ENCODE measurements at regions not wholly inside any gene's neighbourhood (a gene's known extent, or its start where the extent isn't known, plus 50 kb on each side); places are given as distances from the start of the nearest gene placed in this dataset.
"Not testable (repeated sequence)": the region's sequence is repeated elsewhere in the genome, so short reads cannot be mapped to it uniquely, and the experiment has no call there.

- no peaks in the 10 kb centered on the region for H3F3A ChIP-seq (ENCODE audit: low read depth)
- no peaks in the 10 kb centered on the region for H3K9me2 ChIP-seq (replicated peaks; ENCODE audit: low read depth, low read length)
- H3K36me3 ChIP-seq (ENCODE audit: insufficient read depth, low read length): no peaks in the 10 kb centered on the region
- no peak overlapping the region for H3K4me2 ChIP-seq (ENCODE audit: low read depth, low read length, poor library complexity, severe bottlenecking)
- H3K4me1 ChIP-seq (ENCODE audit: insufficient read depth, low read length, poor library complexity, severe bottlenecking): no peaks in the 10 kb centered on the region
- H4K20me1 ChIP-seq (ENCODE audit: insufficient read depth, low read length, poor library complexity, severe bottlenecking): no peaks in the 10 kb centered on the region
- no peak overlapping the region for H2AFZ ChIP-seq (ENCODE audit: low read length)
- no peak overlapping the region for H3K4me3 ChIP-seq (ENCODE audit: low read length, poor library complexity, severe bottlenecking)
- TF ChIP-seq CTCF (conservative IDR thresholded peaks at IDR 0.05; ENCODE audit: low read length) (no peak), EZH2phosphoT487 (IDR thresholded peaks at IDR 0.05; ENCODE audit: borderline replicate concordance) (no peak)
- no peaks in the 10 kb centered on the region for H3K9me3 ChIP-seq (ENCODE audit: insufficient read depth, low read depth, low read length)
- H3K79me2 ChIP-seq (ENCODE audit: insufficient read depth, low read length): no peaks in the 10 kb centered on the region
- no peak overlapping the region for H3K9ac ChIP-seq (ENCODE audit: low read depth, low read length, poor library complexity, severe bottlenecking)
- H3K27me3 ChIP-seq (ENCODE audit: insufficient read depth, low read length, poor library complexity, severe bottlenecking): no peaks in the 10 kb centered on the region
Measured at GRCh38 chr3:11898611-11899325, 52.1 kb upstream of the TAMM41 start.

- H3K36me3 ChIP-seq (ENCODE audit: insufficient read depth, low read length); H3K9me2 ChIP-seq (replicated peaks; ENCODE audit: low read depth, low read length); H3K9me3 ChIP-seq (ENCODE audit: insufficient read depth, low read depth, low read length); H4K20me1 ChIP-seq (ENCODE audit: insufficient read depth, low read length, poor library complexity, severe bottlenecking); H3K27me3 ChIP-seq (ENCODE audit: insufficient read depth, low read length, poor library complexity, severe bottlenecking); H3F3A ChIP-seq (ENCODE audit: low read depth); H3K4me1 ChIP-seq (ENCODE audit: insufficient read depth, low read length, poor library complexity, severe bottlenecking); H3K4me3 ChIP-seq (ENCODE audit: low read length, poor library complexity, severe bottlenecking); H3K4me2 ChIP-seq (ENCODE audit: low read depth, low read length, poor library complexity, severe bottlenecking); H3K79me2 ChIP-seq (ENCODE audit: insufficient read depth, low read length); H3K9ac ChIP-seq (ENCODE audit: low read depth, low read length, poor library complexity, severe bottlenecking); H2AFZ ChIP-seq (ENCODE audit: low read length): not testable (repeated sequence)
Measured at GRCh38 chr3:11899389-11899788, 52.7 kb upstream of the TAMM41 start.

- H3K27me3 ChIP-seq (ENCODE audit: insufficient read depth, low read length, poor library complexity, severe bottlenecking): no peaks in the 10 kb centered on the region
- no peak overlapping the region for H3K9ac ChIP-seq (ENCODE audit: low read depth, low read length, poor library complexity, severe bottlenecking)
- no peak overlapping the region for H2AFZ ChIP-seq (ENCODE audit: low read length)
- no peaks in the 10 kb centered on the region for H3F3A ChIP-seq (ENCODE audit: low read depth)
- no peak for TF ChIP-seq CTCF (conservative IDR thresholded peaks at IDR 0.05; ENCODE audit: low read length)
- TF ChIP-seq EZH2phosphoT487 (IDR thresholded peaks at IDR 0.05; ENCODE audit: borderline replicate concordance): no peak
- no peaks in the 10 kb centered on the region for H3K36me3 ChIP-seq (ENCODE audit: insufficient read depth, low read length)
- H3K9me3 ChIP-seq (ENCODE audit: insufficient read depth, low read depth, low read length): no peaks in the 10 kb centered on the region
- H3K4me2 ChIP-seq (ENCODE audit: low read depth, low read length, poor library complexity, severe bottlenecking): no peak overlapping the region
- no peaks in the 10 kb centered on the region for H3K4me1 ChIP-seq (ENCODE audit: insufficient read depth, low read length, poor library complexity, severe bottlenecking)
- H3K9me2 ChIP-seq (replicated peaks; ENCODE audit: low read depth, low read length): no peaks in the 10 kb centered on the region
- H4K20me1 ChIP-seq (ENCODE audit: insufficient read depth, low read length, poor library complexity, severe bottlenecking): no peaks in the 10 kb centered on the region
- H3K4me3 ChIP-seq (ENCODE audit: low read length, poor library complexity, severe bottlenecking): no peak overlapping the region
- H3K79me2 ChIP-seq (ENCODE audit: insufficient read depth, low read length): no peaks in the 10 kb centered on the region
Measured at GRCh38 chr3:11899826-11900225, 53.1 kb upstream of the TAMM41 start.

- Histone ChIP-seq H2AFZ (ENCODE audit: low read length) (no peak overlapping the region), H3K4me1 (ENCODE audit: insufficient read depth, low read length, poor library complexity, severe bottlenecking) (no peaks in the 10 kb centered on the region), H3K79me2 (ENCODE audit: insufficient read depth, low read length) (no peaks in the 10 kb centered on the region), H3K4me2 (ENCODE audit: low read depth, low read length, poor library complexity, severe bottlenecking) (no peak overlapping the region), H3F3A (ENCODE audit: low read depth) (no peaks in the 10 kb centered on the region), H3K9me2 (replicated peaks; ENCODE audit: low read depth, low read length) (no peaks in the 10 kb centered on the region), H3K36me3 (ENCODE audit: insufficient read depth, low read length) (no peaks in the 10 kb centered on the region), H3K9ac (ENCODE audit: low read depth, low read length, poor library complexity, severe bottlenecking) (no peak overlapping the region), H3K4me3 (ENCODE audit: low read length, poor library complexity, severe bottlenecking) (no peak overlapping the region), H3K9me3 (ENCODE audit: insufficient read depth, low read depth, low read length) (no peaks in the 10 kb centered on the region), H3K27me3 (ENCODE audit: insufficient read depth, low read length, poor library complexity, severe bottlenecking) (no peaks in the 10 kb centered on the region), H4K20me1 (ENCODE audit: insufficient read depth, low read length, poor library complexity, severe bottlenecking) (no peaks in the 10 kb centered on the region)
- TF ChIP-seq CTCF (conservative IDR thresholded peaks at IDR 0.05; ENCODE audit: low read length) (no peak), EZH2phosphoT487 (IDR thresholded peaks at IDR 0.05; ENCODE audit: borderline replicate concordance) (no peak)
Measured at GRCh38 chr3:11900824-11901223, 54.1 kb upstream of the TAMM41 start.
